ENCODE measurements at regions not wholly inside any gene's neighbourhood (a gene's known extent, or its start where the extent isn't known, plus 50 kb on each side); places are given as distances from the start of the nearest gene placed in this dataset.
"Not testable (repeated sequence)": the region's sequence is repeated elsewhere in the genome, so short reads cannot be mapped to it uniquely, and the experiment has no call there.

- DNase-seq (ENCODE audit: extremely low read depth, low read depth): no peak
These were observed 649.5 kb downstream of the LRRC70 start for GRCh38 chr5:63228154-63228553.

GRCh38 chr5:63220244-63220643, 641.6 kb downstream of the LRRC70 start:
- no peak for DNase-seq (ENCODE audit: extremely low read depth, low read depth)

GRCh38 chr5:63217422-63217821, 638.8 kb downstream of the LRRC70 start:
- no peak for DNase-seq (ENCODE audit: extremely low read depth, low read depth)

- DNase-seq (ENCODE audit: extremely low read depth, low read depth): no peak
These were observed 634.6 kb downstream of the LRRC70 start for GRCh38 chr5:63213256-63213655.

- DNase-seq (ENCODE audit: extremely low read depth, low read depth): no peak
These were observed 633.0 kb downstream of the LRRC70 start for GRCh38 chr5:63211448-63212132.

GRCh38 chr5:63205976-63206375, 627.4 kb downstream of the LRRC70 start:
- no peak for DNase-seq (ENCODE audit: extremely low read depth, low read depth)

- DNase-seq (ENCODE audit: extremely low read depth, low read depth): no peak
These were observed 623.1 kb downstream of the LRRC70 start for GRCh38 chr5:63201738-63202137.

- no peak for DNase-seq (ENCODE audit: extremely low read depth, low read depth)
These were observed 615.5 kb downstream of the LRRC70 start for GRCh38 chr5:63194126-63194525.

GRCh38 chr5:63180190-63180589, 601.6 kb downstream of the LRRC70 start:
- DNase-seq (ENCODE audit: extremely low read depth, low read depth): not testable (repeated sequence)

- DNase-seq (ENCODE audit: extremely low read depth, low read depth): no peak
These were observed 597.2 kb downstream of the LRRC70 start for GRCh38 chr5:63175850-63176249.

- DNase-seq (ENCODE audit: extremely low read depth, low read depth): no peak
These were observed 591.9 kb downstream of the LRRC70 start for GRCh38 chr5:63170486-63170885.

- DNase-seq (ENCODE audit: extremely low read depth, low read depth): no peak
These were observed 586.4 kb downstream of the LRRC70 start for GRCh38 chr5:63164838-63165535.

GRCh38 chr5:63164339-63164738, 585.7 kb downstream of the LRRC70 start:
- no peak for DNase-seq (ENCODE audit: extremely low read depth, low read depth)

- DNase-seq (ENCODE audit: extremely low read depth, low read depth): no peak
These were observed 576.7 kb downstream of the LRRC70 start for GRCh38 chr5:63155310-63155631.

- no peak for DNase-seq (ENCODE audit: extremely low read depth, low read depth)
These were observed 576.1 kb downstream of the LRRC70 start for GRCh38 chr5:63154476-63155309.

- no peak for DNase-seq (ENCODE audit: extremely low read depth, low read depth)
These were observed 574.3 kb downstream of the LRRC70 start for GRCh38 chr5:63152871-63153270.

GRCh38 chr5:63145167-63145566, 566.5 kb downstream of the LRRC70 start:
- no peak for DNase-seq (ENCODE audit: extremely low read depth, low read depth)

- no peak for DNase-seq (ENCODE audit: extremely low read depth, low read depth)
These were observed 563.0 kb downstream of the LRRC70 start for GRCh38 chr5:63141591-63141990.

GRCh38 chr5:63135291-63135690, 556.7 kb downstream of the LRRC70 start:
- no peak for DNase-seq (ENCODE audit: extremely low read depth, low read depth)

GRCh38 chr5:63131626-63132285, 553.1 kb downstream of the LRRC70 start:
- DNase-seq (ENCODE audit: extremely low read depth, low read depth): no peak

GRCh38 chr5:63128761-63129160, 550.1 kb downstream of the LRRC70 start:
- no peak for DNase-seq (ENCODE audit: extremely low read depth, low read depth)
